ENCODE measurements at regions not wholly inside any gene's neighbourhood (a gene's known extent, or its start where the extent isn't known, plus 50 kb on each side); places are given as distances from the start of the nearest gene placed in this dataset.

DNA sequence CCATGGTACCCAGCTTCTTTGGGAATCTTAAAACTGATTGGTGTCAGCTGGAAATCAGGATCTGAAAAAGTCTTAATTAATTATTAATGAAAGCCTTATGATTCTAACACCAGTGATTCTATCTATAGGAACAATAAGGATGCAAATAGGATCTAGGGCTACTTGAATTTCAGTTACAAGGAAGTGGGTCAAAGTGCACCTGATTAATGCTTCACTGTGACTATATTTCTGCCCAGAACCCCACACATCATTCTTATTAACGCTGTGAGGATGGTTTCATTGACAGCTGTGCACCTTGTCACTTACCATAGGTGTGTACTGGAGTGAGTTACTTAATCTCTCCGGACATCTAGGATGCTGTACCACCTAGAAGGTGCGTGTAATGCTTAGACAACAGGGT is 99.8 kb upstream of the ETV3 start:
- POLR2A ChIA-PET (ENCODE audit: low non-redundant PET), result no interaction called here
- DNase-seq (ENCODE audit: low spot score), result no peak
- H3K27ac ChIP-seq, result no peak overlapping the region
- CTCF ChIA-PET, result no interaction called here
- TF ChIP-seq CTCF (conservative IDR thresholded peaks at IDR 0.05; ENCODE audit: low read depth), result no peak

DNA sequence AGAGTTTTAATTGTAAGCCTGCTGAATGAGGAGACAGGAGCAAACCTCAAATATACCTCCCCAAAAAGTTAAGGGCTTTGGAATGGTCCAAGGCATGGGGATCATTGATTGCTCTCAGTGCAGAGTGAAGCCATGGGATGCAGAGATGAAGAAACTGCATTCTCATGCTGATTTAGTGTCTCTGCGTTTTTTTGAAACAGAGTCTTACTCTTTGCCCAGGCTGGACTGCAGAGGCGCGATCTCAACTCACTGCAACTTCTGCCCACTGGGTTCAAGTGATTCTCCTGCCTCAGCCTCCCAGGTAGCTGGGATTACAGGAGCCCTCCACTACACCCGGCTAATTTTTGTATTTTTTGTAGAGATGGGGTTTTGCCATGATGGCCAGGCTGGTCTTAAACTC is 99.3 kb upstream of the ETV3 start:
- ChIA-PET POLR2A (ENCODE audit: low non-redundant PET) (no interaction called here), CTCF (no interaction called here)
- DNase-seq (ENCODE audit: low spot score), result no peak
- H3K27ac ChIP-seq, result no peak overlapping the region
- TF ChIP-seq CTCF (conservative IDR thresholded peaks at IDR 0.05; ENCODE audit: low read depth), result no peak

DNA sequence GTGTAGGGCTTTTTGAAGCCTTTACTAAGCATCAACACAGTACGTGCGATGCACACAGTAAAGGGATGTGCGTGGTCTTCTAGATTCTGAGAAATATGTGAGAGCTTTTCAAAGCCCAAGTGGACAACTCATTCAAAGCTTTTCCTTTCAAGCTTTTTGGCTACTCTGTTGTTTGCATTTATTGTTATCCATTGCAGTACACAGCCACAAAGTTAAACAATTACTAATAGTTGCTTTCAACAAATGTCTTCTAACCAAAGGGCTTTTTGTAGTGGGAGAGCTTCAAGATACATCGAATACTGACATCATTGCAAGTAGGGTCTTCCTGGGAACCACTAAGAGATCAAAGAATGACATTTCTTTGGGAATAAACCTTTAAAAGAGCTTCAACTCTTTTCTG is 97.9 kb upstream of the ETV3 start:
- TF ChIP-seq CTCF (conservative IDR thresholded peaks at IDR 0.05; ENCODE audit: low read depth), result no peak
- CTCF ChIA-PET, result no interaction called here
- DNase-seq (ENCODE audit: low spot score), result no peak
- POLR2A ChIA-PET (ENCODE audit: low non-redundant PET), result no interaction called here
- H3K27ac ChIP-seq, result no peak overlapping the region

- no peak for TF ChIP-seq CTCF (conservative IDR thresholded peaks at IDR 0.05; ENCODE audit: low read depth)
- no peak overlapping the region for H3K27ac ChIP-seq
- CTCF ChIA-PET, result no interaction called here
- POLR2A ChIA-PET (ENCODE audit: low non-redundant PET), result no interaction called here
- no peak for DNase-seq (ENCODE audit: low spot score)
Measured at GRCh38 chr1:157235307-157235706, 97.1 kb upstream of the ETV3 start.

- DNase-seq (ENCODE audit: low spot score), result no peak
- no peak for TF ChIP-seq CTCF (conservative IDR thresholded peaks at IDR 0.05; ENCODE audit: low read depth)
- H3K27ac ChIP-seq, result no peak overlapping the region
- ChIA-PET POLR2A (ENCODE audit: low non-redundant PET) (no interaction called here), CTCF (no interaction called here)
Measured at GRCh38 chr1:157234705-157235273, 96.6 kb upstream of the ETV3 start.

GRCh38 chr1:157233131-157233530 is 94.9 kb upstream of the ETV3 start:
- DNase-seq (ENCODE audit: low spot score), result no peak
- no peak for TF ChIP-seq CTCF (conservative IDR thresholded peaks at IDR 0.05; ENCODE audit: low read depth)
- H3K27ac ChIP-seq, result no peak overlapping the region
- ChIA-PET CTCF (interaction anchor here (0.6 kb wide), 1 partner anchor 49 kb away, joined by 3 read pairs; no protein-coding TSS in a partner anchor), POLR2A (ENCODE audit: low non-redundant PET) (no interaction called here)

Measured in RWPE1 (cell line).